GM12878 (cell line): ENCODE measurements at regions not wholly inside any gene's neighbourhood (a gene's known extent, or its start where the extent isn't known, plus 50 kb on each side); places are given as distances from the start of the nearest gene placed in this dataset.
"Not testable (repeated sequence)": the region's sequence is repeated elsewhere in the genome, so short reads cannot be mapped to it uniquely, and the experiment has no call there.

Source experiments
- ATAC-seq: fragments of 200-7000 bp; cut with Tn5 transposase; 3 replicates; pipeline ENCODE4 v1.9.1; 2020; ENCODE audit warnings: mild to moderate bottlenecking, moderate library complexity
- BruUV-seq: library from RNA; stranded (reverse); fragments of 400-500 nt; replicated peaks from 2 replicates; lab custom pipeline; 2021; lab: Mats Ljungman, UMichigan
- CTCF ChIA-PET: fragments of 300-600 bp; sonication (Branson Sonifier 250); formaldehyde crosslinking; extraction: SDS; loops from one replicate; lab custom pipeline; 2021; ENCODE audit warnings: inconsistent platforms; lab: Yijun Ruan, JAX
- POLR2A ChIA-PET: fragments of 350-600 bp; formaldehyde crosslinking; extraction: SDS; loops from one replicate; lab custom pipeline; 2021; ENCODE audit warnings: inconsistent platforms; lab: Charles Lee
- RAD21 ChIA-PET: fragments of 300-600 bp; sonication (Branson Sonifier 250); formaldehyde crosslinking; loops from one replicate; lab custom pipeline; 2023; ENCODE audit warnings: antibody characterized with exemption; ENCODE audit not compliant: unreplicated experiment; lab: Charles Lee
- SMC1A ChIA-PET: fragments of 300-600 bp; sonication (Branson Sonifier 250); formaldehyde crosslinking; loops from one replicate; lab custom pipeline; 2023; ENCODE audit not compliant: unreplicated experiment, uncharacterized antibody; lab: Charles Lee
- DNase-seq: peaks from one replicate; pipeline ENCODE4 v3.0.0-alpha.2; 2011; ENCODE audit warnings: low read depth, low spot score
- FAIRE-seq: peaks from 3 replicates; lab custom pipeline; 2011; peaks lifted over from hg19 to GRCh38; lab: Jason Lieb, UNC
- H2AFZ ChIP-seq: 2 replicates; pipeline ENCODE4 v1.6.0; 2011; ENCODE audit warnings: low read depth, low read length, control low read depth; ENCODE audit not compliant: control insufficient read depth
- H3K27ac ChIP-seq: 2 replicates; pipeline ENCODE4 v1.5.1; 2011; ENCODE audit warnings: control low read depth; ENCODE audit not compliant: control insufficient read depth, insufficient read depth
- H3K27me3 ChIP-seq, 2 experiments: replicated peaks in 1 of 2; 2 replicates each; pipeline versions ENCODE4 v1.6.0 to v1.6.1; 2011; ENCODE audit warnings: low read length in 1 of 2; ENCODE audit not compliant: control insufficient read depth in 2 of 2, insufficient read depth in 2 of 2
- H3K36me3 ChIP-seq, 2 experiments: 2 replicates each; pipeline ENCODE4 v1.5.1; 2011; ENCODE audit warnings: low read length in 1 of 2; ENCODE audit not compliant: control insufficient read depth in 2 of 2, insufficient read depth in 2 of 2
- H3K4me1 ChIP-seq: 2 replicates; pipeline ENCODE4 v1.6.1; 2011; ENCODE audit warnings: mild to moderate bottlenecking, low read length, moderate library complexity, mixed read lengths; ENCODE audit not compliant: control insufficient read depth, insufficient read depth
- H3K4me2 ChIP-seq: 2 replicates; pipeline ENCODE4 v1.6.0; 2011; ENCODE audit warnings: control low read depth; ENCODE audit not compliant: control insufficient read depth, insufficient read depth
- H3K4me3 ChIP-seq: fragments of 200-600 bp; sonication (generic); 2 replicates; pipeline ENCODE4 v1.5.1; 2016
- H3K79me2 ChIP-seq: 2 replicates; pipeline ENCODE4 v1.6.0; 2011; ENCODE audit warnings: low read length; ENCODE audit not compliant: control insufficient read depth, insufficient read depth
- H3K9ac ChIP-seq: 2 replicates; pipeline ENCODE4 v1.8.0; 2011; ENCODE audit warnings: low read length, control low read depth, mixed read lengths; ENCODE audit not compliant: control insufficient read depth, insufficient read depth
- H3K9me3 ChIP-seq: replicated peaks from 3 replicates; pipeline ENCODE4 v1.5.1; 2011; ENCODE audit warnings: mild to moderate bottlenecking, low read length; ENCODE audit not compliant: control insufficient read depth, insufficient read depth
- H4K20me1 ChIP-seq: 2 replicates; pipeline ENCODE4 v1.6.0; 2011; ENCODE audit not compliant: control insufficient read depth, insufficient read depth
- BHLHE40 ChIP-seq, 2 experiments: fragments of 450-650 bp in 1 of 2; IDR thresholded peaks; 2 replicates each; pipeline ENCODE4 v1.6.1; 2011 to 2017; ENCODE audit warnings: low read depth in 2 of 2, borderline replicate concordance in 1 of 2, improper control_type of control experiment in 1 of 2, low read length in 1 of 2, mild to moderate bottlenecking in 1 of 2
- EP300 ChIP-seq, 2 experiments: fragments of 150-350 bp in 1 of 2; IDR thresholded peaks; 2 replicates each; pipeline ENCODE4 v1.6.1; 2011 to 2012; ENCODE audit warnings: low read depth in 2 of 2, low read length in 2 of 2, borderline replicate concordance in 1 of 2, improper control_type of control experiment in 1 of 2, inconsistent platforms in 1 of 2; ENCODE audit not compliant: control insufficient read depth in 1 of 2
- ETV6 ChIP-seq, 2 experiments: fragments of 450-650 bp in 1 of 2; IDR thresholded peaks in 1 of 2; conservative IDR thresholded peaks in 1 of 2; 2 replicates each; pipeline ENCODE4 v1.6.1; 2014; ENCODE audit warnings: antibody characterized with exemption in 1 of 2, borderline replicate concordance in 1 of 2, low read depth in 1 of 2, mild to moderate bottlenecking in 1 of 2, moderate library complexity in 1 of 2
- HCFC1 ChIP-seq: fragments of 150-350 bp; IDR thresholded peaks from 2 replicates; pipeline ENCODE4 v1.6.1; 2014; ENCODE audit warnings: low read length
- HDAC2 ChIP-seq: fragments of 200-600 bp; sonication (generic); IDR thresholded peaks from 2 replicates; pipeline ENCODE4 v1.6.1; 2017
- MTA3 ChIP-seq: IDR thresholded peaks from 2 replicates; pipeline ENCODE4 v1.6.1; 2012; ENCODE audit warnings: low read length, inconsistent platforms, borderline replicate concordance
- POLR2AphosphoS2 ChIP-seq: IDR thresholded peaks from 2 replicates; pipeline ENCODE4 v1.6.1; 2011; ENCODE audit warnings: low read depth, mild to moderate bottlenecking, low read length, improper control_type of control experiment, moderate library complexity
- RFX5 ChIP-seq: IDR thresholded peaks from 2 replicates; pipeline ENCODE4 v1.6.1; 2011; ENCODE audit warnings: low read depth, low read length, improper control_type of control experiment
- RUNX3 ChIP-seq: IDR thresholded peaks from 2 replicates; pipeline ENCODE4 v1.6.1; 2012; ENCODE audit warnings: low read length, inconsistent platforms
- SIN3A ChIP-seq: IDR thresholded peaks from 2 replicates; pipeline ENCODE4 v1.6.1; 2012; ENCODE audit warnings: low read depth, low read length, improper control_type of control experiment
- WRNIP1 ChIP-seq: IDR thresholded peaks from 2 replicates; pipeline ENCODE4 v1.6.1; 2011; ENCODE audit warnings: low read depth, low read length, improper control_type of control experiment, borderline replicate concordance
- ZNF274 ChIP-seq: IDR thresholded peaks from one replicate; pipeline ENCODE4 v1.8.0; 2011; ENCODE audit not compliant: insufficient read length, insufficient read depth
- WGBS: methylation state at CpG from one replicate; pipeline ENCODE4 v1.1.6; 2016; ENCODE audit warnings: low lambda C conversion rate; ENCODE audit not compliant: insufficient replicate concordance, insufficient coverage; ENCODE audit errors: missing lambda C conversion rate; 5-methylcytosine and 5-hydroxymethylcytosine counted together
- in situ Hi-C: fragments of 300-500 bp; cut with MboI; formaldehyde crosslinking; loops from 9 replicates; pipeline ENCODE4 v1.14.3; 2018; ENCODE audit warnings: mixed read lengths
- intact Hi-C: fragments of 100-400 bp; cut with micrococcal nuclease; formaldehyde crosslinking; loops from one replicate; pipeline ENCODE4 v1.14.2; 2022; ENCODE audit not compliant: unreplicated experiment

DNA sequence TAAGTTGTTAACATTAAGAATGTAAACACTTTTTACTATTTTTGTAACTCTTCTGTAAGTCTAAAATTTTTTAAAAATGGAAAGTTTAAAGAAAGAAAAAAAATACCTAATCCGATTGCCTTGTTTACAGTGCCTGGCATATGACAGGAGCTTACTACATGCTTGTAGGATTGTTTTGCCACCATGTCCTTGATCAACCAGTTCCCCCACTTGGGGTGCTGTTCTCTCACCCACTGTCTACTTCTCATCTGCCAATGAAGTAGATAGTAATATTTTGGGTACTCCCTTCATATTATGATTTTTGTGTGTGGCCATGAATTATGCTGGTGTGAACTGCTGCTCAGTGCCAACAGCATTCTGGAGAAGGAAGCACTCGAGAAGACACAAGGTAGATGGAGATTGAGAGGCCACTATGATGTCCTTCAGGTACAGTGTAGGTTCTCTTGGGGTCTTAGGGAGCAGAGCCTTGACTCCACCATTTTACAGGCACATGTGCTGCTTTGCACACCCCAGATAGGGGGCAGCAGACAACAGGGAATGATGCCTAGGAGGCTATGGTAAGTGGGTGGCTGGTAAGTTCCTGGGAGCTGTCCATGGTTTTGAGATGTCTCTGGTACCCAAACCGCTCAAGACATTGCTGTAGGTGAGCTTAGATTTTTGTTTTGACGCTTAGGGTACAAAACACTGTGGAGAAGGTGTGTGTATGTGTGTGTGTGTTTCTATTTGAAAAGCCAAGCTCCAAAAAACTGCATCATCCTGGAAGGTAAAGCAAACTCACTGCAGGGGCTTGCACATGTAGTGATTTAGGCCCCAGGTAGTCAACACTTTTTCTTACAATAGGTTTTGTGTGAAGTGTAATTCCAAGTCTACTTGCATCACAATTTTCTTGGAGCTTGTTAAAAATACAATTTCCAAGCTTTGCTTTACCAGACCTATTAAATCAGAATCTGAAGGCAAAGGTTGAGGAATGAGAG, 494.5 kb upstream of the LARGE1 start (continued):
- TF ChIP-seq RUNX3: peak; percentile 51
- TF ChIP-seq SIN3A: no peak
- TF ChIP-seq HDAC2: no peak
- TF ChIP-seq HCFC1: no peak
- TF ChIP-seq ZNF274: no peak
- no peak for TF ChIP-seq WRNIP1
- TF ChIP-seq BHLHE40 (IDR thresholded peaks at IDR 0.05; ENCODE audit: borderline replicate concordance in 1 of 2, low read depth in 2 of 2, low read length in 1 of 2): no peak
- no peak for TF ChIP-seq EP300 (IDR thresholded peaks at IDR 0.05; ENCODE audit: borderline replicate concordance in 1 of 2, control insufficient read depth in 1 of 2, low read depth in 2 of 2, low read length in 2 of 2)

DNA sequence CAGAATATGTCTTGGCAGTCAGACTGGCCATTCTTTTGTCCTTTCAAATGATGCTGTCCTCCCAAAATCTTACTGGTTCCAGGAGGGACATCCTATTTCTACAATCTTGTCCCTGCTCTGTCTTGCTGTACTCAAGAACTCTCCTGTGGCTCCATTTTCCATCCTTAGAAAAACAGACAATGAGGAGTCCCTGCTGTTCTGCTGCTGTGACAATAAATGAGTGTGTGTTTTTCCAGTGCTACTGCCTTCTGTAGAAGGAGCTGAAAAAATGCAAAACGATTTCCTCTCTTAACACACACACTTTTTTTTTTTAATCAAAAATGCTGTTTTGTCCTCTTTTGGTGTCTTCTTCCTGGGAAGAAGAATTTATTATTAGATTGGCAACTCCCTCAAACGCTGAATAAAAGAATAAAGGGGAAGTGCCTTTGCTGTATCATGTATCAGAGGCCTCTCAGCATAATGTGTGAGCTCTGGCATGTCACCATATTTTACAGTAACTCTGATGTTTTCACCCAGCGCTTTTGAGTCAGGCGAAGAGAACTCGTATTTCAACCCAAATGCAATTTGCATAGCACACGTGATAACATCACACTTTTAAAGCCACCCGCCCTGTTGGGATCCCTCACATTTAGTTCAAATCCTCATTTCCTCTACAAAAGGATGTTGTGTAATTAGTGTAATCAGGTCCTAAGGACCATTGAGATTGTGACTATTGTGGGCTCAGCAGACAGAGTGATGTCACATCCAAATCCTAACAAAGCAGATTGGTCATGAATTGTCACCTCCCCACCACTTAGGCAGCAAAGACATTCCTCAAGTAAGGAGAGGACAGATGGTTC, 496.0 kb upstream of the LARGE1 start:
- ChIA-PET RAD21 (no interaction called here), SMC1A (interaction anchor here (1.0 kb wide), 1 partner anchor 11 kb away, joined by 3 read pairs; no protein-coding TSS in a partner anchor), CTCF (no interaction called here), POLR2A (no interaction called here)
- Histone ChIP-seq H2AFZ (no peak overlapping the region), H3K9ac (no peak overlapping the region), H3K27me3 (no peaks in the 10 kb centered on the region), H3K27ac (no peak overlapping the region), H3K4me3 (no peak overlapping the region), H3K4me2 (no peak overlapping the region), H3K9me3 (no peaks in the 10 kb centered on the region), H3K4me1 (no peaks in the 10 kb centered on the region), H3K79me2 (no peaks in the 10 kb centered on the region), H3K36me3 (no peaks in the 10 kb centered on the region), H4K20me1 (no peaks in the 10 kb centered on the region)
- in situ Hi-C loops: no loop called here
- TF ChIP-seq RFX5 (no peak), ETV6 (conservative IDR thresholded peaks at IDR 0.05 in 1 of 2, IDR thresholded peaks at IDR 0.05 in 1 of 2; ENCODE audit: borderline replicate concordance in 1 of 2, low read depth in 1 of 2) (no peak), POLR2AphosphoS2 (no peak), HCFC1 (no peak), MTA3 (no peak)
- no peak for DNase-seq
- 33% methylated on average over 7 of the region's 7 CpGs for WGBS
- no peak for ATAC-seq
- FAIRE-seq: no peak
- BruUV-seq: no TSS peak
- intact Hi-C loops: loop anchor here (10.0 kb wide), 1 partner anchor 1111 kb away; no protein-coding TSS in a partner anchor

- RAD21 ChIA-PET, DNase-seq, ATAC-seq, SMC1A ChIA-PET, intact Hi-C loops, H3K4me2 ChIP-seq, H4K20me1 ChIP-seq, H3K4me3 ChIP-seq, H2AFZ ChIP-seq, H3K9me3 ChIP-seq, CTCF ChIA-PET, H3K27me3 ChIP-seq, POLR2A ChIA-PET, H3K9ac ChIP-seq, FAIRE-seq, BruUV-seq, H3K27ac ChIP-seq, H3K79me2 ChIP-seq, H3K36me3 ChIP-seq, H3K4me1 ChIP-seq: not testable (repeated sequence)
- 45% methylated on average over 8 of the region's 8 CpGs for WGBS
- in situ Hi-C loops: loop anchor here (5.0 kb wide), 1 partner anchor 729 kb away; no protein-coding TSS in a partner anchor
Measured at GRCh38 chr22:34422948-34423347, 502.7 kb upstream of the LARGE1 start.
